ENCODE measurements at regions not wholly inside any gene's neighbourhood (a gene's known extent, or its start where the extent isn't known, plus 50 kb on each side); places are given as distances from the start of the nearest gene placed in this dataset.
"Not testable (repeated sequence)": the region's sequence is repeated elsewhere in the genome, so short reads cannot be mapped to it uniquely, and the experiment has no call there.

DNA sequence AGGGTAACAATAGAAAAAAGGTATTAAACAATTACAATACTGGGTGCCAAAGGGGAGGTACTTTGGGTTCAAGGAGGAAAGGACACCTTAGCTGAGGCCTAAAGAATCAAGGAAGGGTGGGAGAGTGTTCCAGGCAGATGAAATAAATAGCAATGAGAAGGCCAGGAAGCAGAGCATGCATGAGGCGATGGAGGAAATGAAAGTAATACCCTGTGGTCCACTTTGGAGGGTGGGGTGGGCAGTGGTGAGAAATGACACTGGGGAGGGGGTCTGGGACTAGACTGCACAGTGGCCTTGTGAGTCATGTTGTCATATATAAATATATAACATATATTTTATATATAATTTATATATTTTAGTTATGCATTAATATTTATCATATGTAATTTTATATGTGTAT is 55.9 kb downstream of the BHLHE40 start:
- no peak for DNase-seq (ENCODE audit: low read depth in 3 of 3)

DNA sequence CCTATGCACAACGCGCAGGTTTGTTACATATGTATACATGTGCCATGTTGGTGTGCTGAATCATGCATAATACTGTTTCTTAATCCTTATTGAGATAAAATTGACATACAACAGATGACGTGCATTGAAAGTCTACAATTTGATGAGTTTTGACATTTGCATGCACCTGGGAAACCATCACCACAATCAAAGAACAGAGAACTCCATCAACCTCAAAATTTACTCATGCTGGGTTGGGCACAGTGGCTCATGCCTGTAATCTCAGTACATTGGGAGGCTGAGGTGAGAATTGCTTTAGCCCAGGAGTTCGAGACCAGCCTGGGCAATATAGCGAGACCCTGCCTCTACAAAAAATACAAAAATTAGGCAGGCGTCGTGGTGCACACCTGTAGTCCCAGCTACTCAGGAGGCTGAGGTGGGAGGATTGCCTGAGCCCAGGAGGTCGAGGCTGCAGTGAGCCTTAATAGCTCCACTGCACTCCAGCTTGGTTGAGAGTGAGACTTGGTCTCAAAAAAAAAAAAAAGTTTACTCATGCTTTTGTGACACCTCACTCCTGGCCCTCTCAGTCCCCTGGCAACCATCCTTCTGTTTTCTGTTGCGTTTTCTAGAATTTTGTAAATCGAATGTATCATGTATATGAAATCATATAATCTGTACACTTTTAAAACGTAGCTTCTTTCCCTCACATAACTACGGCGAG is 56.6 kb downstream of the BHLHE40 start:
- DNase-seq (ENCODE audit: low read depth in 3 of 3): no peak

DNA sequence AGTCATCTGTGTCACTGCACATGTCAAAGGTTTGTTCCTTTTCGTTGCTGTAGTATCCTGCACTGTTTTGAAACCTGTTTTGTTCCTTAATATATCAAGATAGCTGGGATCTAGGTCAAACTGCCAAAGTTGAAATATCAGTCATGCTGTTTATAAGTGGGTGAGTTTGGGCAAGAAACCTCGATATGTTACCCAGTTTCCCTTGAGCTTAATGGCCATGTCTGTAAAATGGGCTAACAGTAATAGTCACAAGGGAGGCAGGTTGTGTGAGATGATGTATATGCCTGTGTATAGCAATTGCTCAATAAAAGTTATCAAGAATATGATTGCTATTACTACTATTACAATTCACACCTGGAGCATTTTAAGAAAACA is 57.1 kb downstream of the BHLHE40 start:
- DNase-seq (ENCODE audit: low read depth in 3 of 3): no peak

DNA sequence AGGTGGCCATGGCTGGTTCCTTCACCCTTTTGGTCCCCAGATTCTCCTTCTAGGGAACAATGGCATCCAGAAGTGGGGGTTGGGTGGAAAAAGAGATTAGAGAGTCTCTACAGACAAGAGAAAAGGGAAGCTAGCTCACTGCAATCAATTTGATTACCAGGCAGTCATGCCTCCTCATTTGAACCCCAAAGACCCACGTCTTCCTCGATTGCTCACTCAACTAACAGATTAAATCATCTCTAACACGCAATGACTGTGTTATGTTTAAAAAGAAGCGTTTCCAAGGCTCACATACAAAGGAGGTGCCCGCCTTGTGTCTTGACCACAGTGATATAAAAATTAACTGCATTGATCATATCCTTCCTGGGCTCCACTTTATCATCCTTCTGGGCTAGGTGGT is 57.6 kb downstream of the BHLHE40 start:
- DNase-seq (ENCODE audit: low read depth in 3 of 3): no peak

DNA sequence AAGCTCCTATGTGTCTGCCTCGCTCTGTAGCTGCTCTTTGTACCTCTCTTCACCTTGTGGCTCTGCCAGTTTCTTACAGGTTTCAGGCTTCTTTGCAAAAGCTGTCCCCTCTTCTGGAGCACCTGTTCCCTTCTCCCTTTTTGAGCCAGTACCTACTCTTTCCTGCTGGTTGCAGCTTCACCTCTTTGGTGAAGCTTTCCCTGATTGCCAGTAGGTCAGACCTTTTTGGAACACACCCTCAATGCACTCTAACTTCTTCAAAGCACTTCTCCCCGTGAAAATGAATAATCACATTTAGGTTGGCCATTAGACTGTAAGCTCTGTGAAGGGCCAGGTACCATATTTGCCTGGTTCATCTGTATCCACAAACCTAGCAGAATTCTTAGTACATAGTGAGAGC is 60.3 kb downstream of the BHLHE40 start:
- DNase-seq (ENCODE audit: low read depth in 3 of 3): no peak

DNA sequence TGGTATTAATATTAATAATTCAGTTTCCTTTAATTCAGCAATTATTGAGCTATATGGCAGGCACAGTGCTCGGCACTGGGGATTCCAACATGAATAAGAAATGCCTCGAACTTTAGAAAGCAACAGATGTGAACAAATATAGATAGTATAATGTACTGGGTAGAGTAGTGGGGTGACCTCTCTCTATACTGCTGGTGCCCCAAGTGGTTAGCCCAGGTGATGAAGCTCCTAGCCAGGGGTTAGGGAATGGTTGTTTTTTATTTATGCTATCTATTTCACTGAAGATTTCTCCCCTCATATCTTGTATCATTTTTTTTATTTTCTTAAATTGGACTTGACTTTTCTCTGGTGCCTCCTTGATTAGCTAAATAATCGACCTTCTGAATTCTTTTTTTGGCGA is 62.1 kb downstream of the BHLHE40 start:
- no peak for DNase-seq (ENCODE audit: low read depth in 3 of 3)

DNA sequence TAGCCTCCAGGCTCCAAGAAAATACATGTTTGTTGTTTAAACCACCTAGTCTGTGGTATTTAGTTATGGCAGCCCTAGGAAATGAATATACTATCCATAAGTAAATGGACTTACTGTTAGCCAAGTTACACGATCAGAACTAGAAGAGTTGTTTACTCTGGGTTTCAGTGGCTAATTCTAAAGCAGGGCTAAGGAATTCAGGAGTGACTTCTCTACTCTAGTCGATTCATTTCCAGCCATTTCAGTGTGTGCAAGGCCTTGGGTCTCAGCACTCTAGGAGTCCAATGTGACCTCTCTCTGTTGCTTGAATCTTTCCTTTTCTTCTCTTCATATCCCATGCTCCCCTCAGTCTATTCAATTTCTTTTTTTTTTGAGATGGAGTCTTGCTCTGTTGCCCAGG is 66.7 kb downstream of the BHLHE40 start:
- DNase-seq (ENCODE audit: low read depth in 3 of 3): no peak

DNA sequence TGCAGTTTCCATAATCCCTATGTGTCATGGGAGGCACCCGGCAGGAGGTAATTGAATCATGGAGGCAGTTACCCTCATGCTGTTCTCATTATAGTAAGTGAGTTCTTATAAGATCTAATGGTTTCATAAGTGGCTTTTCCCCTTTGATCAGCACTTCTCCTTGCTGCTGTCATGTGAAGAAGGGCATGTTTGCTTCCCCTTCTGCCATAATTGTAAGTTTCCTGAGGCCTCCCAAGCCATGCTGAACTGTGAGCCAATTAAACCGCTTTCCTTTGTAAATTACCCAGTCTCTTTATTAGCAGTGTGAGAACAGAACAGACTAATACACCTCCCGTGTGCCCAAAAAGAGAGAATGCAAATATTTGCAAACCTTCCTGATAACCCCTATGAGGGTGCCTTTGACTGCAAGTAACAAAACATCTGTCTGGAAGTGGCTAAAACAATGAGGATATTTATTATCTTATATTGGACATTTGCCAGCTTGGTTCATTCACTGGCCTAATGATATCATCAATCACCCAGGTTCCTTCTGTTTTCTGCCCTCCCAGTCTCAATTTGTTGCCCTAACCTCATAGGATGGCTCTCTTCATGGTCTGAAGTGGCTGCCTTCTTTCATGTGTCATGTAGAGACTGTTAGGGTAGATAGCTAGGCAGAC is 68.7 kb downstream of the BHLHE40 start:
- DNase-seq (ENCODE audit: low read depth in 3 of 3): no peak

DNA sequence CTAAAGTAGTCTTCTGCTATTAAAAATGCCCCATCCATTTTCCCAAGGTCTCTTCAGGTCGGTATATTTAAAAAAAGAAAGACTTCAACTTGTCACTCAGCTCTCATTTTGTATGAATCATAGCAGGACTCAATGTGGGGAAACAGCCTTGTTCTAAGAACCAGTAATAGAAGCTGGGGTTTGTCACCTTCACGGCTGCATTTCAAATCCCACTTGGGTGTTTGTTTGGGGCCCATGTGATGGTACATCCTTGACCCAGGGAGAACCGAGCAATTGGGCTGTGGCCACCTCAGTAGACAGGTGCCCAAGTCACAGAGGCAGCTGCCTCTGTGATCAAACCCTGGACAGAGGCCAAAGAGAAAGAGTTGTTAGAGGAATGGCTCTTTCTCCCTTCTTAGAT is 70.3 kb upstream of the ARL8B start:
- no peak for DNase-seq (ENCODE audit: low read depth in 3 of 3)

DNA sequence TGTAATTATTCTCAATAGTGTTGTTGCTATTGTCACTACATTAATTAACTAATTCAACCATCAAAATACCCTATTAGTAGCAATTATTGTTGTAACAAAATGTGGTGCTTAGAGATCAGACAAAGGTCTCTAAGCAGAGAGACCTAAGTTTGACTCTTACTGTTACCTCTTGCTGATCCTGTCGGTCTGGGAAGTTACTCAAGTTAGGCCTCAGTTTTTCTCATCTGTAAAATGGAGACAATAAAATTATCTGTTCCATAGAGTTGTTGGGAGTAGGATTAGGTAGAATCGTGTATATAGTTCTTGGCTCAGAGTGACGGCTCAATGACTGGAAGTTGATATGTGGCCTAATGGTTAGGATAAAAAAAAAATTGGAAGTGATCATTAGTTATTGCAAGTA is 69.8 kb upstream of the ARL8B start:
- DNase-seq (ENCODE audit: low read depth in 3 of 3): no peak

DNA sequence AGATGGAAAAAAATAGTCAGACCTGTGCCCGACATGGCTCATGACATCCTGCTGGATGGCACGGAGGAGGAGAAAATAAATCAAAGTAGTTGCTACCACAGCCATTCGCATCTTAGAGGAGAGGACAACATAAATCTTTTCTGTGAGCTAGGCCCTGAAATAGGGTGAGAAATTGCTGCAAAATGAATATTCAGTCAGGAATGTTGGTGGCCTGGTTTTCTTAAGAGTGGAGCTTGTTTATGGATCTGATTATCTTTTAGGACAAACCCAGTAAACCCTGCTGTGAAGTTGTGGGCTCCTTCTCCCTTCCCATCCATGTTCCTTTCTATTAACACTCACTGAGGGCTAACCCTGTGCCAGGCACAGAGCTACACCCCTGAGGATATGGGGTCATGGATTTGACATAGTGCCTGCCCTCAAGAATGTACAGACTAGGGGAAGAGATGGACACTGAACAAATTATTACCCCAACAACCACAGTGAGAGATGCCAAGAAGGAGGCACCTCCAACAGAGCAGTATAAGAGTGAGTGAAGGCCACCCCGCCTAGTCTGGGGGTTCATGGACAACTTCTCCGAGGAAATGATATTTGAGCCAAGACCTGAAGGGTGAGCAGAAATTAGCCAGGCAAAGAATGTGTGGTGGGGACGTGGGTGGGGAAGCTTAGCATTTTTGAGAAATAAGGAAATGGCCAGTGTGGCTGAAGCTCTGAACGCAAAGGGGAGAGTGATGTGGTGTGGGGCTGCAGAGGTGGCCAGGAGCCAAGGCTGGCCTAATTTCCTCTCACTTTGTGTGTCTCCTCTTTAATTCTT is 68.9 kb upstream of the ARL8B start:
- DNase-seq (ENCODE audit: low read depth in 3 of 3): no peak

DNA sequence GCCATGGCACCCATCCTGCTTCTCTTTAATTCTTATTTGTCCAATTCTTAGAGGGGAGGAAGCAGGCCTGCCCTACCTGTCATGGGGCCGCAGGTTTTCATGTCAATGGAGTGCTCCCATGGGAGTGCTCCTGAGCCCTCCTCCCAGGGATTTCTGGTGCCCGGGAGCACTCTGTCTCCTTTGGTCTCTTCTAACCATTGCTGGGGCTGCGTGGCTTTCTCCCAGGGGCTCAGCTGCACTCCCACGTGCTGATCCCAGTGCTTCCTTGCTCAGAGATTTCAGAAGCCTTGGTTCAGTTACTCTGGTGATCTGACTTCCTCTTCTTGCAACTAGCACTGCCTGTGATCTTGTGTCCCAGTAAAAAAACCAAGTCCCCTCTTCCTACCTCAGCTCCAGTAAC is 68.0 kb upstream of the ARL8B start:
- no peak for DNase-seq (ENCODE audit: low read depth in 3 of 3)

DNA sequence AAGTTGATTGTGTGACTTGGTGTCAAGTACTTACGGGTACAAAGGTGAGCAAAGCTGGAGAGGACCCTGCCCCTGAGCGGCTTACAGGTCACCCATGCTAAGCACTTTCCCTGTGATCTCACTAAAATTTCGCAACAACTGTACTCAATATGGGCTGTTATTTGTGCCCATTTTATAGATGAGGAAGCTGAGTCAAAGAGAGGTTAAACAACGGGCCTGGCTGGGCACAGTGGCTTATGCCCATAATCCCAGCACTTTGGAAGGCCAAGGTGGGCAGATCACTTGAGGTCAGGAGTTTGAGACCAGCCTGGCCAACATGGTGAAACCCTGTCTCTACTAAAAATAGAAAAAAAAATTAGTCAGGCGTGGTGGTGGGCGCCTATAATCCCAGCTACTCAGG is 67.5 kb upstream of the ARL8B start:
- not testable (repeated sequence) for DNase-seq (ENCODE audit: low read depth in 3 of 3)

DNA sequence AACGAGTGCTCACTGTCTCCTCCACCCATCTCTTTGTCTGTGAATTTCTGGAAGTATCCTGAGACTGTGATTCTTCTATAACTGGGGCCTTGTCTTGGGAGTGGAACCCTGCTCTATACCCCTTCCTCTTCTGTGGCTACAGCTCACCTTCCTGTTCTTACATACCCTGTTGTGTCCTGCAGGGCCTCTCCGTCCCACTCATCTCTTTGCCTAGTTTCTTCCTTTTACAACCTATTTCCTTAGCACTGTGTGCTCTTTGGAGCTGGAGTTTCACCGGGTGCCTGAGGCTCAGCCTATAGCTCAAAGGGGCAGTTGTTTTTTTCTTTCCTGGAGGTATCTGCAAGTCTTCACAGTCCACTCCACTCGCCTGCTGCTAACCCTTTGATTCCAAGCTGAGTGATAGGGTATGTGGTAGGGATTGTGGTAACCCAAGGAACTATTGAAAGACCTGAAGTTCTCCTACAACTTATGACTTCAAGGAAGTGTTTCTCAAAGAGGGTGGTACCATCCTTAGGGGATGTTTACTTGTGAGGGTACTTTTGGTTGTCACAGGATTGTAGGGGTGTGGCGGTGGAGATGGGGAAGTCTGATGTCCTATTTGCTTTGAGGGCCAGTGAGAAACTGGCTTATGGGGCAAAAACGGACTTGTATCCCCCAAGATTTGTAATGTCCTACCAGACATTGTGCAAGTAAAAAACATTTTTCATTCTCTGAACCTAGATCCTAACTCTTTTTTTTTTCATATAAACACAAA is 66.6 kb upstream of the ARL8B start:
- DNase-seq (ENCODE audit: low read depth in 3 of 3): no peak

DNA sequence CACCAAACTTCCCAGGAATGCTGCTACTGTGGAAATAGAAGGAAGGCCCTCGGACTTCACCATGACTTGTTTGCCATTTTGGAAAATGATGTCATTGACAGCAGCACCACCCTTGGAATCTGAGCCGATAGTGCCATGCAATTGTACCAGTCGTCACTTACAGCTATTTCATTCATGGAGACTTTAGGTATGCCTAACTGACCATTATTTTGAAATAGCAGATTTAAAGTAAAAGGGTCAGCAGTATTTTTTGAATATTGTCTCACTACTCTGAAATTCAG is 66.0 kb upstream of the ARL8B start:
- DNase-seq (ENCODE audit: low read depth in 3 of 3): no peak

DNA sequence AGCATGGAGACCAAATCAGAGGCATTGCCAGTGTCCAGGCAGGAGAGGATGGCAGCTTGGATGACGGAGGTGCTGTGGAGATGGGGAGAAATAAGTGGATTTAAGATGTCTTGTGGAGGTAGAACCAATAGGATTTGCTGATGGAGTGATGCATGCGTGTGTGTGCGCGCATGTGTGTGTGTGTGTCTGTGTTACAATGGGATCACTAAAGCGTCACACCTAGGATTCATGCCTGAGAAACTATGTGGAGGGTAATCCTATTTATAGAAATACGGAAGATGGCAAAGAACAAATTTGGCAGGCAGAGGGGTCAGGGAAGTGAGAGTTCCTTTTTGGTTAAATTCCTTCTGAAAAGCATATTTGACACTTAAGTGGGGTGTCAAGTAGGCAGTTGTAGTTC is 64.8 kb upstream of the ARL8B start:
- no peak for DNase-seq (ENCODE audit: low read depth in 3 of 3)

DNA sequence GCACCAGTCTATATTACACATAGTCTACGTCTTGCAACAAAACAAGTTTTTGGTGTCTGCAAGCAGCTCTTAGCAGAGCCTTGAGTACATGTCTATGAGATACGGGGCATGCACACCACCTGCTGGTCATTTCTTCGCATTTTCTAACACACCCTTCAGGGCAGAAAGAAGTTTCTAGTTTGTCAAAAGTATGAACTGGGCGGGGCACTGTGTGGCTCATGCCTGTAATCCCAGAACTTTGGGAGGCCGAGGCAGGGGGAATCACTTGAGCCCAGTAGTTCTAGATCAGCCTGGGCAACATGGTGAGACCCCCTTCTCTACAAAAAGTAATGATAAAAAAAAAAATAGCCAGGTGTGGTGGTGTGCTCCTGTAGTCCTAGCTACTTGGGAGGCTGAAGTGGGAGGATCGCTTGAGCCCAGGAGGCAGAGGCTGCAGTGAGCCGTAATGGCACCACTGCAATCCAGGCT is 64.2 kb upstream of the ARL8B start:
- peak; percentile 53 to 59 (median 57) for DNase-seq (ENCODE audit: low read depth in 3 of 3)

DNA sequence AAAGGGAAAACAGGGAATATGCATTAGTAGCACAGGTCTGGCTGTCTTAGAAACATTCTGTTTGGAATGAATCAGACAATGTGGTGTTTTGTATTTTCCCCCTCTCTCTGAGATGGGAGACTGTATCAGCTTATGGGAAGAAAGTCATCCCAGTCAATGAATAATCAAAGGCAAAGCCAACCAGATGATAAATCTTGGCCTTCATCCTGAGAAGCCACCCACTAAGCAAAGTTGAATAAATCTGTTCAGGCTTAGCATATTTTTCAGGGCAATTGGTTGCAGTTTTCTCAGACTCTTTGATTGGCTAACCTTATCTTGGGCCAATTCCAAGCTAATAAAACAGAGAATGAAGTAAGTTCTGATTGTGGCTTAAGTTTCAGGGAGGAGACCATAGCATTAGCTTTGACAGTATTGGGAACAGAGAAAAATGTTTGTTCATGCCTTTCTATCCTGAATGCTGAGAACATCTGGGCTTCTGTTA is 63.6 kb upstream of the ARL8B start:
- DNase-seq (ENCODE audit: low read depth in 3 of 3): no peak

DNA sequence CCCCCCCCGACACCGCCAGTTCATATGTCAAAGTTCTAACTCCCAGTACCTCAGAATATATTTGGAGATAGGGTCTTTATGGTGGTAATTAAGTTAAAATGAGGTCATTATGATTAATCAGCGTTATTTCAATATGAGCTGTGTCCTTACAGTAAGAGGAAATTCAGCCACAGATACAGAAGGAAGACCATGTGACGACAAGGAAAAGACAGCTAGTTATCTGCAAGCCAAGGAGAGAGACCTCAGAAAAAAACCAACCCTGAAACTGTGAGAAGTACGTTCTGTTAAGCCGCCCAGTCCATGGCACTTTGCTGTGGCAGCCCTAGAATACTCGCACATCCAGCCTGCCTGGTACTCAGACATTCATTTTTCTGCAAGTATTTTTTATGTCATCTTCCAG is 62.3 kb upstream of the ARL8B start:
- no peak for DNase-seq (ENCODE audit: low read depth in 3 of 3)

DNA sequence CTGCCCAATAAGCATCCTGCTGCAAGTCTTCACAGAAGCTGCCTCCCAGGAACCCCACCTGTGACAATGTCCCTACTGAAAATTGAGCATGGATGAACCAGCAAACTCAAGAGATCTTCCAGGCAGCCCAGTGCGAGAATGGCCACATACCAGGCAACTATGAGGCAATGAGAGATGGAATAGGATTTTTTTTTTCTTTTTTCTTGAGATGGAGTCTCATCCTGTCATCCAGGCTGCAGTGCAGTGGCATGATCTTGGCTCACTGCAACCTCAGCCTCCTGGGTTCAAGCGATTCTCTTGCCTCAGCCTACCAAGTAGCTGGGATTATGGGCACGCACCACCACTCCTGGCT is 60.9 kb upstream of the ARL8B start:
- no peak for DNase-seq (ENCODE audit: low read depth in 3 of 3)

DNA sequence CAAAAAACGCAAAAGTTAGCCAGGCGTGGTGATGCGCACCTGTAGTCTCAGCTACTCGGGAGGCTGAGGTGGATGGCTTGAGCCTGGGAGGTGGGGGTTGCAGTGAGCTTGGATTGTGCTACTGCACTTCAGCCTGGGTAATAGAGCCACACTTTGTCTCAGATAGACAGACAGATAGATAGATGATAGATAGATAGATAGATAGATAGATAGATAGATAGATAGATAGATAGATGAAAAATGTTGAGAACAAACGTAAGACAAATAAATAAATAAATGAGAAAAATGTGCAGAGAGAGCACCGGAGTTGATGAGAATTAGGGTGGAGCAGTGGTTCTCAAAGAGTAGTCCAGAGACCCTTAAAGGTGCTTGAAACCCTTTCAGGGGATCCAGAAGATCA is 58.4 kb upstream of the ARL8B start:
- no peak for DNase-seq (ENCODE audit: low read depth in 3 of 3)

DNA sequence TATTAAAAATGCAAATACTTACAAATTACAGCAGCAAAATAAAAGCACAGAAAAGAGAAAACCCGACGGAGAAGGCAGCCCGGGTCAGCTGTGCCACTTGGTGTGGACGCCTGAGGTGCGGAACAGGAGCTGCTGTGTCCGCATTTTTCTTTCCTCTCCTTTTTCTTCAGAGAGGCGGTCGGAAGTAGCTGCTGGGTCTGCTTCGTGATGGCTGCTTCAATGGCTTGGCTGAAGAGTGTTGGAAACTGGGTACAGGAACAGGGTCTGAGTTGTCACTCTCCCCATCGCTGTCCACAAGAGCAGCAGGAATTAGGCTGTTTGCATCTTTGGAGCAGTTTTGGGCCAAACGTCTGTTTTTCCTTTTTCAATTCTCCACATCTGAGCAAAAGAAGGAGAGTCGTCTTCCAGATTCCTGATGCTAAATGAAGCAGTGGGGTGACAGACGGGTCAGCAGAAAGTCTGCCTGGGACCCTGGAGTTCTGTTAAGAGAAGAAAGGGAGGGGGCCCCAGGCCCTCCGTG is 53.5 kb upstream of the ARL8B start:
- no peak for DNase-seq (ENCODE audit: low read depth in 3 of 3)
